HCT116 (cell line): ENCODE measurements at regions not wholly inside any gene's neighbourhood (a gene's known extent, or its start where the extent isn't known, plus 50 kb on each side); places are given as distances from the start of the nearest gene placed in this dataset.

ENCODE experiments used
- ATAC-seq: fragments of 200-7000 bp; cut with Tn5 transposase; 2 replicates; pipeline ENCODE4 v1.9.1; 2020; ENCODE audit warnings: mild to moderate bottlenecking, moderate library complexity
- BruUV-seq: library from RNA; stranded (reverse); fragments of 400-500 nt; replicated peaks from 2 replicates; lab custom pipeline; 2021; lab: Mats Ljungman, UMichigan
- CTCF ChIA-PET: fragments of 300-600 bp; sonication (Branson Sonifier 250); formaldehyde crosslinking; loops from one replicate; lab custom pipeline; 2021; ENCODE audit warnings: antibody characterized with exemption; lab: Charles Lee
- POLR2A ChIA-PET: fragments of 300-600, 350-600 bp; sonication (Branson Sonifier 250); formaldehyde crosslinking; loops from one replicate; lab custom pipeline; 2021; ENCODE audit warnings: antibody characterized with exemption; lab: Charles Lee
- RAD21 ChIA-PET, 2 experiments: fragments of 300-600 bp; sonication (Branson Sonifier 250); formaldehyde crosslinking; loops; one replicate each; lab custom pipeline; 2023; ENCODE audit warnings: low total read pairs in 2 of 2; ENCODE audit not compliant: uncharacterized antibody in 2 of 2, unreplicated experiment in 2 of 2, low non-redundant PET in 1 of 2; lab: Charles Lee
- DNase-seq: peaks from one replicate; pipeline ENCODE4 v3.0.0-alpha.2; 2010; ENCODE audit warnings: low read depth, low spot score
- H2AFZ ChIP-seq: fragments of 200-600 bp; shearing (Covaris generic), sonication (generic); 2 replicates; pipeline ENCODE4 v1.6.1; 2017; ENCODE audit warnings: low read depth, mixed run types, mixed read lengths, antibody characterized with exemption, low read length; ENCODE audit not compliant: poor library complexity, severe bottlenecking
- H3K27ac ChIP-seq: 2 replicates; pipeline ENCODE4 v1.5.1; 2012; ENCODE audit warnings: low read depth, low read length
- H3K27me3 ChIP-seq: fragments of 200-600 bp; sonication (generic); 2 replicates; pipeline ENCODE4 v1.6.1; 2016; ENCODE audit warnings: mixed run types, low read length, mixed read lengths; ENCODE audit not compliant: insufficient read depth
- H3K36me3 ChIP-seq, 2 experiments: fragments of 200-500 bp in 1 of 2; fragments of 200-600 bp in 1 of 2; sonication (Bioruptor generic) in 1 of 2; sonication (generic) in 1 of 2; 2 replicates each; pipeline versions ENCODE4 v1.5.1 to v1.6.1; 2014 to 2016; ENCODE audit warnings: low read length in 2 of 2, inconsistent platforms in 1 of 2, mixed read lengths in 1 of 2, mixed run types in 1 of 2; ENCODE audit not compliant: insufficient read depth in 2 of 2, control insufficient read depth in 1 of 2
- H3K4me1 ChIP-seq, 2 experiments: fragments of 200-600 bp in 1 of 2; sonication (generic) in 1 of 2; 2 replicates each; pipeline versions ENCODE4 v1.5.1 to v1.6.1; 2012 to 2017; ENCODE audit warnings: low read length in 2 of 2, inconsistent platforms in 1 of 2, mild to moderate bottlenecking in 1 of 2, mixed read lengths in 1 of 2, mixed run types in 1 of 2, moderate library complexity in 1 of 2; ENCODE audit not compliant: insufficient read depth in 2 of 2, control insufficient read depth in 1 of 2
- H3K4me2 ChIP-seq: fragments of 200-600 bp; sonication (generic); 2 replicates; pipeline ENCODE4 v1.6.1; 2017; ENCODE audit warnings: mixed run types, low read length, mixed read lengths
- H3K4me3 ChIP-seq, 2 experiments: fragments of 200-600 bp in 1 of 2; sonication (generic) in 1 of 2; replicated peaks in 1 of 2; 2 replicates each; pipeline ENCODE4 v1.5.1; 2011 to 2016; ENCODE audit warnings: low read length in 2 of 2, control low read depth in 1 of 2, low read depth in 1 of 2, mild to moderate bottlenecking in 1 of 2, mixed read lengths in 1 of 2, mixed run types in 1 of 2
- H3K79me2 ChIP-seq: fragments of 200-600 bp; sonication (generic); 2 replicates; pipeline ENCODE4 v1.6.1; 2017; ENCODE audit warnings: mild to moderate bottlenecking, mixed run types, low read length, moderate library complexity, mixed read lengths; ENCODE audit not compliant: insufficient read depth
- H3K9ac ChIP-seq: fragments of 200-600 bp; sonication (generic); 2 replicates; pipeline ENCODE4 v1.6.1; 2016; ENCODE audit warnings: low read length, mixed read lengths
- H3K9me2 ChIP-seq: fragments of 200-600 bp; sonication (generic), shearing (Covaris generic); 2 replicates; pipeline ENCODE4 v1.6.1; 2017; ENCODE audit warnings: mixed run types, mild to moderate bottlenecking, moderate library complexity; ENCODE audit not compliant: insufficient read depth
- H3K9me3 ChIP-seq, 2 experiments: fragments of 200-500 bp in 1 of 2; fragments of 200-600 bp in 1 of 2; sonication (Bioruptor generic) in 1 of 2; sonication (generic) in 1 of 2; 2 replicates each; pipeline ENCODE4 v1.6.1; 2014 to 2017; ENCODE audit warnings: low read length in 2 of 2, mixed read lengths in 2 of 2, inconsistent platforms in 1 of 2, low read depth in 1 of 2, mild to moderate bottlenecking in 1 of 2, mixed run types in 1 of 2, moderate library complexity in 1 of 2; ENCODE audit not compliant: control insufficient read depth in 1 of 2, insufficient read depth in 1 of 2
- H4K20me1 ChIP-seq: fragments of 200-600 bp; sonication (generic), shearing (Covaris generic); 2 replicates; pipeline ENCODE4 v1.6.1; 2017; ENCODE audit warnings: mixed run types, mild to moderate bottlenecking, moderate library complexity; ENCODE audit not compliant: insufficient read depth
- CEBPB ChIP-seq: IDR thresholded peaks from 2 replicates; pipeline ENCODE4 v1.6.1; 2012; ENCODE audit warnings: low read depth
- CTCF ChIP-seq, 3 experiments: fragments of 200-600 bp in 1 of 3; sonication (generic) in 1 of 3; IDR thresholded peaks in 2 of 3; conservative IDR thresholded peaks in 1 of 3; 2 replicates each; pipeline ENCODE4 v1.5.1; 2012 to 2017; ENCODE audit warnings: low read depth in 2 of 3, low read length in 2 of 3, antibody characterized with exemption in 1 of 3, borderline replicate concordance in 1 of 3, control low read depth in 1 of 3, mild to moderate bottlenecking in 1 of 3, mixed read lengths in 1 of 3, mixed run types in 1 of 3, moderate library complexity in 1 of 3; ENCODE audit not compliant: insufficient read depth in 1 of 3
- EGR1 ChIP-seq: IDR thresholded peaks from 2 replicates; pipeline ENCODE4 v1.6.1; 2012; ENCODE audit warnings: low read depth
- EZH2phosphoT487 ChIP-seq: fragments of 200-600 bp; IDR thresholded peaks from 2 replicates; pipeline ENCODE4 v1.6.1; 2018; ENCODE audit warnings: antibody characterized with exemption, borderline replicate concordance
- MAX ChIP-seq: IDR thresholded peaks from 2 replicates; pipeline ENCODE4 v1.6.1; 2012
- REST ChIP-seq: IDR thresholded peaks from 2 replicates; pipeline ENCODE4 v1.6.1; 2012; ENCODE audit warnings: low read depth
- SIN3A ChIP-seq: IDR thresholded peaks from 2 replicates; pipeline ENCODE4 v1.6.1; 2012; ENCODE audit warnings: low read depth
- YY1 ChIP-seq: IDR thresholded peaks from 2 replicates; pipeline ENCODE4 v1.6.1; 2011; ENCODE audit warnings: low read length, low read depth, moderate library complexity, mild to moderate bottlenecking; ENCODE audit not compliant: insufficient replicate concordance; ENCODE audit errors: extremely low read depth
- ZFX ChIP-seq: fragments of 450-650 bp; IDR thresholded peaks from 2 replicates; pipeline ENCODE4 v1.6.1; 2017
- ZNF274 ChIP-seq: fragments of 200-500 bp; sonication (Bioruptor generic); IDR thresholded peaks from 2 replicates; pipeline ENCODE4 v1.6.1; 2014; ENCODE audit warnings: mild to moderate bottlenecking, low read depth, low read length, inconsistent platforms
- intact Hi-C: fragments of 100-400 bp; cut with micrococcal nuclease; formaldehyde crosslinking; loops from 2 replicates; pipeline ENCODE4 v1.10.0; 2022

GRCh38 chr5:89989776-89990175, 419.8 kb downstream of the CETN3 start:
- Histone ChIP-seq H4K20me1 (no peaks in the 10 kb centered on the region), H3K9ac (no peak overlapping the region), H3K79me2 (no peaks in the 10 kb centered on the region), H3K36me3 (no peaks in the 10 kb centered on the region), H3K27me3 (no peaks in the 10 kb centered on the region), H3K27ac (no peak overlapping the region), H3K4me2 (no peak overlapping the region), H3K4me1 (no peaks in the 10 kb centered on the region), H3K4me3 (no peak overlapping the region), H2AFZ (no peak overlapping the region), H3K9me3 (no peaks in the 10 kb centered on the region), H3K9me2 (no peaks in the 10 kb centered on the region)
- RAD21 ChIA-PET, result no interaction called here
- intact Hi-C loops, result no loop called here
- TF ChIP-seq EZH2phosphoT487 (no peak), REST (no peak)
- POLR2A ChIA-PET, result no interaction called here
- DNase-seq (no peak), ATAC-seq (no peak)
- CTCF ChIA-PET, result no interaction called here
- no TSS peak for BruUV-seq

GRCh38 chr5:89988998-89989655, 420.4 kb downstream of the CETN3 start:
- H4K20me1 ChIP-seq, result no peaks in the 10 kb centered on the region
- no TSS peak for BruUV-seq
- no peak for TF ChIP-seq MAX
- no peak for TF ChIP-seq EGR1
- no peak for TF ChIP-seq ZNF274
- no peak for TF ChIP-seq EZH2phosphoT487
- TF ChIP-seq CEBPB, result no peak
- no peak for TF ChIP-seq CTCF (IDR thresholded peaks at IDR 0.05 in 2 of 3, conservative IDR thresholded peaks at IDR 0.05 in 1 of 3; ENCODE audit: borderline replicate concordance in 1 of 3, insufficient read depth in 1 of 3, low read depth in 2 of 3, low read length in 2 of 3)
- TF ChIP-seq ZFX, result no peak
- no peak for TF ChIP-seq YY1
- no peak for TF ChIP-seq SIN3A
- no peak for ATAC-seq
- no peaks in the 10 kb centered on the region for H3K79me2 ChIP-seq
- no peak overlapping the region for H2AFZ ChIP-seq
- H3K9me2 ChIP-seq, result no peaks in the 10 kb centered on the region
- no peaks in the 10 kb centered on the region for H3K27me3 ChIP-seq
- no peak overlapping the region for H3K4me2 ChIP-seq
- RAD21 ChIA-PET, result no interaction called here
- no peak for DNase-seq
- intact Hi-C loops, result no loop called here
- H3K4me1 ChIP-seq, result no peaks in the 10 kb centered on the region
- H3K9me3 ChIP-seq, result no peaks in the 10 kb centered on the region
- no peak overlapping the region for H3K27ac ChIP-seq
- no peaks in the 10 kb centered on the region for H3K36me3 ChIP-seq
- H3K9ac ChIP-seq, result no peak overlapping the region
- CTCF ChIA-PET, result no interaction called here
- H3K4me3 ChIP-seq, result no peak overlapping the region
- POLR2A ChIA-PET, result no interaction called here
